Hematopoietic multipotent progenitor cell treated with erythropoietin and hydrocortisone succinate and interleukin-3 and kit ligand, for 15 days (in vitro differentiated cells): ENCODE measurements at regions not wholly inside any gene's neighbourhood (a gene's known extent, or its start where the extent isn't known, plus 50 kb on each side); places are given as distances from the start of the nearest gene placed in this dataset.

ENCODE experiments used
- DNase-seq: peaks from one replicate; pipeline ENCODE4 v3.0.0-alpha.2; 2015; ENCODE audit warnings: low spot score

GRCh38 chr9:86687788-86688187, 259.5 kb downstream of the GAS1 start:
- DNase-seq = no peak

GRCh38 chr9:86685556-86685955, 261.8 kb downstream of the GAS1 start:
- DNase-seq = no peak

GRCh38 chr9:86684148-86684547, 263.2 kb downstream of the GAS1 start:
- DNase-seq = no peak

GRCh38 chr9:86682240-86682639, 265.1 kb downstream of the GAS1 start:
- no peak for DNase-seq

- DNase-seq = no peak
Measured at GRCh38 chr9:86679909-86680308, 267.4 kb downstream of the GAS1 start.

- no peak for DNase-seq
Measured at GRCh38 chr9:86676396-86676795, 270.9 kb downstream of the GAS1 start.

GRCh38 chr9:86675805-86676204, 271.5 kb downstream of the GAS1 start:
- DNase-seq = no peak

- no peak for DNase-seq
Measured at GRCh38 chr9:86674487-86674886, 272.8 kb downstream of the GAS1 start.

GRCh38 chr9:86672966-86673365, 274.3 kb downstream of the GAS1 start:
- DNase-seq = no peak

- DNase-seq = no peak
Measured at GRCh38 chr9:86672301-86672700, 275.0 kb downstream of the GAS1 start.

GRCh38 chr9:86671018-86671417, 276.3 kb downstream of the GAS1 start:
- DNase-seq = no peak

- no peak for DNase-seq
Measured at GRCh38 chr9:86670536-86670935, 276.8 kb downstream of the GAS1 start.

- DNase-seq = no peak
Measured at GRCh38 chr9:86670076-86670475, 277.2 kb downstream of the GAS1 start.

- no peak for DNase-seq
Measured at GRCh38 chr9:86669422-86669821, 277.9 kb downstream of the GAS1 start.

- DNase-seq = no peak
Measured at GRCh38 chr9:86668488-86668887, 278.8 kb downstream of the GAS1 start.

- DNase-seq = no peak
Measured at GRCh38 chr9:86667307-86667706, 280.0 kb downstream of the GAS1 start.

- no peak for DNase-seq
Measured at GRCh38 chr9:86665416-86665815, 281.9 kb downstream of the GAS1 start.

- no peak for DNase-seq
Measured at GRCh38 chr9:86664603-86665002, 282.7 kb downstream of the GAS1 start.

GRCh38 chr9:86663905-86664304, 283.4 kb downstream of the GAS1 start:
- DNase-seq = no peak

GRCh38 chr9:86662890-86663468, 284.3 kb downstream of the GAS1 start:
- no peak for DNase-seq

- DNase-seq = no peak
Measured at GRCh38 chr9:86660146-86660943, 287.0 kb downstream of the GAS1 start.

GRCh38 chr9:86659413-86660046, 287.8 kb downstream of the GAS1 start:
- no peak for DNase-seq

- no peak for DNase-seq
Measured at GRCh38 chr9:86655147-86655546, 292.2 kb downstream of the GAS1 start.
